Upper lobe of left lung (tissue), 6 donors: ENCODE measurements at regions not wholly inside any gene's neighbourhood (a gene's known extent, or its start where the extent isn't known, plus 50 kb on each side); places are given as distances from the start of the nearest gene placed in this dataset.

Experiments
- ATAC-seq, 2 donors: fragments of 200-7000 bp; cut with Tn5 transposase; one replicate each; pipeline ENCODE4 v1.9.1; 2022; ENCODE audit warnings: mild to moderate bottlenecking in 2 of 2, moderate library complexity in 2 of 2; ENCODE audit not compliant: low FRiP score in 2 of 2
- DNase-seq, 2 donors: peaks; one replicate each; pipeline ENCODE4 v3.0.0-alpha.2; 2019 to 2020
- H3K27ac ChIP-seq, 4 donors: fragments of 200-600 bp; sonication (generic); one replicate each; pipeline ENCODE4 v1.5.1; 2016 to 2019
- H3K27me3 ChIP-seq, 4 donors: fragments of 200-600 bp; sonication (generic); one replicate each; pipeline ENCODE4 v1.5.1; 2017 to 2019
- H3K36me3 ChIP-seq, 4 donors: fragments of 200-600 bp; sonication (generic); one replicate each; pipeline ENCODE4 v1.5.1; 2016 to 2019
- H3K4me1 ChIP-seq, 4 donors: fragments of 200-600 bp; sonication (generic); one replicate each; pipeline ENCODE4 v1.5.1; 2018 to 2019
- H3K4me3 ChIP-seq, 4 donors: fragments of 200-600 bp; sonication (generic); one replicate each; pipeline ENCODE4 v1.5.1; 2017 to 2019; ENCODE audit warnings: mild to moderate bottlenecking in 2 of 4, moderate library complexity in 1 of 4
- H3K9me3 ChIP-seq, 4 donors: fragments of 200-600 bp; sonication (generic); one replicate each; pipeline ENCODE4 v1.5.1; 2018 to 2019
- CTCF ChIP-seq, 6 experiments: fragments of 450-650 bp in 4 of 6; fragments of 200-600 bp in 2 of 6; sonication (generic) in 2 of 6; IDR thresholded peaks; one replicate each; pipeline ENCODE4 v1.5.1; 2016 to 2019; ENCODE audit warnings: antibody characterized with exemption in 6 of 6
- EP300 ChIP-seq, 4 donors: sonication (generic); formaldehyde crosslinking; IDR thresholded peaks; one replicate each; pipeline ENCODE4 v1.5.1; 2017; ENCODE audit warnings: antibody characterized with exemption in 4 of 4, control low read depth in 2 of 4
- POLR2A ChIP-seq, 4 donors: fragments of 450-650 bp; IDR thresholded peaks; one replicate each; pipeline ENCODE4 v1.5.1; 2016 to 2017; ENCODE audit warnings: antibody characterized with exemption in 4 of 4, mild to moderate bottlenecking in 2 of 4
- POLR2AphosphoS5 ChIP-seq, 2 donors: sonication (generic); formaldehyde crosslinking; IDR thresholded peaks; one replicate each; pipeline ENCODE4 v1.5.1; 2017; ENCODE audit warnings: antibody characterized with exemption in 2 of 2
- WGBS, 2 donors: methylation state at CpG; one replicate each; pipeline ENCODE4 v1.1.5; 2017 to 2018; 5-methylcytosine and 5-hydroxymethylcytosine counted together
- donor health status: DM: no; HTN: no; CAD: no; lungs with moderate emphysema.
- donor health status: DM: no; HTN: yes; CAD: no; lungs with severe emphysema.

DNA sequence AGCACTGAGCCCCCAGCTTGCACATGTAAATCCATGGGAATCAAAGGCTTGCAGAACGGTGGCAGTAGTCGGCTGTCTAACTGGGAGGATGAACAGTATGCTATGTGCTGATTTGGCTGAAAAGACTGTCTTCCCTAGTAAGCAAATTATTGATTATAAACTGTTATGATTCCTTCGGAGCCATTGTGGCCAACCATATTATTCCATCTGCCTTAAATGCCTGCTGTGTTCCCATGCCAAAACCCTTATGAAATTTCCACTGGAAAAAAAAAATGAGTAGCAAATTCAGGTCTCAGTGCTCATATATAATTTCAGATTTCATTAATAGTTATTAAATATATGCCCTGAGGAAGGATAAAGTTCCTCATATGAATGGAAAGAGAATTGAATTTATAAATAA, 132.7 kb upstream of the MID1 start:
- no peak overlapping the region for H3K27ac ChIP-seq
- no peaks in the 10 kb centered on the region for H3K36me3 ChIP-seq
- H3K9me3 ChIP-seq, result no peaks in the 10 kb centered on the region
- no peak overlapping the region for H3K4me3 ChIP-seq
- no peaks in the 10 kb centered on the region for H3K27me3 ChIP-seq
- DNase-seq (no peak), ATAC-seq (no peak)
- H3K4me1 ChIP-seq, result no peaks in the 10 kb centered on the region
- no peak for TF ChIP-seq POLR2AphosphoS5 (IDR thresholded peaks at IDR 0.05)
- TF ChIP-seq EP300 (IDR thresholded peaks at IDR 0.05), result no peak
- no peak for TF ChIP-seq CTCF (IDR thresholded peaks at IDR 0.05)
- TF ChIP-seq POLR2A (IDR thresholded peaks at IDR 0.05), result no peak
- WGBS, 2 donors, result 64 to 81% methylated on average over 3 of the region's 3 CpGs

GRCh38 chrX:10754445-10754844, 134.1 kb upstream of the MID1 start:
- 82 to 86% methylated on average over 6 of the region's 6 CpGs for WGBS, 2 donors
- no peaks in the 10 kb centered on the region for H3K4me1 ChIP-seq
- H3K27ac ChIP-seq, result no peak overlapping the region
- no peak overlapping the region for H3K4me3 ChIP-seq
- no peak for ATAC-seq
- TF ChIP-seq POLR2AphosphoS5 (IDR thresholded peaks at IDR 0.05) (no peak), EP300 (IDR thresholded peaks at IDR 0.05) (no peak), POLR2A (IDR thresholded peaks at IDR 0.05) (no peak), CTCF (IDR thresholded peaks at IDR 0.05) (no peak)
- no peaks in the 10 kb centered on the region for H3K9me3 ChIP-seq
- H3K27me3 ChIP-seq, result no peaks in the 10 kb centered on the region
- no peak for DNase-seq
- no peaks in the 10 kb centered on the region for H3K36me3 ChIP-seq

GRCh38 chrX:10755439-10756334, 135.3 kb upstream of the MID1 start:
- TF ChIP-seq CTCF (IDR thresholded peaks at IDR 0.05) (no peak), POLR2AphosphoS5 (IDR thresholded peaks at IDR 0.05) (no peak), POLR2A (IDR thresholded peaks at IDR 0.05) (no peak), EP300 (IDR thresholded peaks at IDR 0.05) (no peak)
- Histone ChIP-seq H3K27me3 (no peaks in the 10 kb centered on the region), H3K36me3 (no peaks in the 10 kb centered on the region), H3K4me1 (no peaks in the 10 kb centered on the region), H3K9me3 (no peaks in the 10 kb centered on the region), H3K4me3 (no peak overlapping the region), H3K27ac (no peak overlapping the region)
- peak in 1 of 2 donors; percentile 82 for ATAC-seq
- 42 to 47% methylated on average over 9 of the region's 9 CpGs for WGBS, 2 donors
- DNase-seq, result no peak

GRCh38 chrX:10756441-10756840, 136.1 kb upstream of the MID1 start:
- TF ChIP-seq EP300 (IDR thresholded peaks at IDR 0.05) (no peak), POLR2A (IDR thresholded peaks at IDR 0.05) (no peak), POLR2AphosphoS5 (IDR thresholded peaks at IDR 0.05) (no peak), CTCF (IDR thresholded peaks at IDR 0.05) (no peak)
- peak; percentile 60 to 89 for ATAC-seq
- Histone ChIP-seq H3K4me3 (no peak overlapping the region), H3K27me3 (no peaks in the 10 kb centered on the region), H3K36me3 (no peaks in the 10 kb centered on the region), H3K4me1 (no peaks in the 10 kb centered on the region), H3K27ac (no peak overlapping the region), H3K9me3 (no peaks in the 10 kb centered on the region)
- WGBS, 2 donors, result 32 to 39% methylated on average over 3 of the region's 3 CpGs
- no peak for DNase-seq
